NB4 (cell line): ENCODE measurements at regions not wholly inside any gene's neighbourhood (a gene's known extent, or its start where the extent isn't known, plus 50 kb on each side); places are given as distances from the start of the nearest gene placed in this dataset.

Experiments
- MYC ChIP-seq: IDR thresholded peaks from 2 replicates; pipeline ENCODE4 v1.6.1; 2011; ENCODE audit warnings: low read depth, low read length
- POLR2A ChIP-seq: IDR thresholded peaks from 2 replicates; pipeline ENCODE4 v1.6.1; 2011; ENCODE audit warnings: mild to moderate bottlenecking; ENCODE audit not compliant: insufficient read length; ENCODE audit errors: extremely low read depth
- TF ChIP-seq, protein P1 (sequence below): IDR thresholded peaks from one replicate; pipeline ENCODE4 v1.5.1; 2012; ENCODE audit warnings: low read depth, low read length
- TF ChIP-seq, protein P2 (sequence below): IDR thresholded peaks from 2 replicates; pipeline ENCODE4 v1.6.1; 2011; ENCODE audit warnings: low read depth, low read length

DNA sequence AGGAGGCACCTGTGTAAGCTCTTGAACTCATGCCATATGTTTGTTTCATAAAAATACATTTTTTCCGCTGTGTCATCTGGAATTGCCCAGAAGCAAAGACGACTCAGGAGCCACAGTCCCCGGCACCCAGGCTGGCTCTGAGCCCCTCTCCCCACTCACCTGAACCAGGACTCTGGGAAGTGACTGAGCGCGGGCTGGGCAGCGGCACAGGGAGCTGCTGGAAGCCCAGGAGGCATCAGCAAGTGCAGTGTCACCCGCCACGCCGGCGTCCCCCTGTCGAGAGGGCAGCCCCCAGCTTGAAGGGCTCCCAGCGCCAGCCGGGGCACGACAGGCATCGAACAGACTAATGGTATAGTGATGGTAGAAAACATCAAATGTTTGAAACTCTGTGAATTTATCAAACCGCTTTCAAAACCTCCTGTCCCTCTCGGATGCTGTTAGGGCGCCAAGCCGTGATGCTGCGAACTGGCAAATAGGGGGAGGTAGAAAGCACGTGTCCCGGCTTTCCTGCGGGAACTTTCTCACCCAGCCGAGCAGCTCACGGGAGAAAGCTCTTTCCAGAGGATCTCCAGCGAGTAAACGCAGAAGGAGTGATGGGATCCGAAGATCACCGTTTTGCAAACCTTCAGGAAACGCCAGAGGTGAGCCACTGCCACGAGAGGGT is 57.8 kb upstream of the COL18A1 start:
- TF ChIP-seq, protein P1, sequence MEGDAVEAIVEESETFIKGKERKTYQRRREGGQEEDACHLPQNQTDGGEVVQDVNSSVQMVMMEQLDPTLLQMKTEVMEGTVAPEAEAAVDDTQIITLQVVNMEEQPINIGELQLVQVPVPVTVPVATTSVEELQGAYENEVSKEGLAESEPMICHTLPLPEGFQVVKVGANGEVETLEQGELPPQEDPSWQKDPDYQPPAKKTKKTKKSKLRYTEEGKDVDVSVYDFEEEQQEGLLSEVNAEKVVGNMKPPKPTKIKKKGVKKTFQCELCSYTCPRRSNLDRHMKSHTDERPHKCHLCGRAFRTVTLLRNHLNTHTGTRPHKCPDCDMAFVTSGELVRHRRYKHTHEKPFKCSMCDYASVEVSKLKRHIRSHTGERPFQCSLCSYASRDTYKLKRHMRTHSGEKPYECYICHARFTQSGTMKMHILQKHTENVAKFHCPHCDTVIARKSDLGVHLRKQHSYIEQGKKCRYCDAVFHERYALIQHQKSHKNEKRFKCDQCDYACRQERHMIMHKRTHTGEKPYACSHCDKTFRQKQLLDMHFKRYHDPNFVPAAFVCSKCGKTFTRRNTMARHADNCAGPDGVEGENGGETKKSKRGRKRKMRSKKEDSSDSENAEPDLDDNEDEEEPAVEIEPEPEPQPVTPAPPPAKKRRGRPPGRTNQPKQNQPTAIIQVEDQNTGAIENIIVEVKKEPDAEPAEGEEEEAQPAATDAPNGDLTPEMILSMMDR: no peak
- TF ChIP-seq MYC (no peak), POLR2A (no peak)
- TF ChIP-seq, protein P2, sequence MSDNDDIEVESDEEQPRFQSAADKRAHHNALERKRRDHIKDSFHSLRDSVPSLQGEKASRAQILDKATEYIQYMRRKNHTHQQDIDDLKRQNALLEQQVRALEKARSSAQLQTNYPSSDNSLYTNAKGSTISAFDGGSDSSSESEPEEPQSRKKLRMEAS: no peak
